DOHH2 (cell line): ENCODE measurements at regions not wholly inside any gene's neighbourhood (a gene's known extent, or its start where the extent isn't known, plus 50 kb on each side); places are given as distances from the start of the nearest gene placed in this dataset.

Source experiments
- EZH2phosphoT487 ChIP-seq: fragments of 200-600 bp; sonication (generic); IDR thresholded peaks from 2 replicates; pipeline ENCODE4 v1.6.1; 2017; ENCODE audit warnings: borderline replicate concordance, mild to moderate bottlenecking, antibody characterized with exemption, low read length, moderate library complexity, mixed read lengths
- TF ChIP-seq, protein P1 (sequence below): fragments of 200-600 bp; sonication (generic); IDR thresholded peaks from one replicate; pipeline ENCODE4 v1.5.1; 2014; ENCODE audit warnings: antibody characterized with exemption, mild to moderate bottlenecking, low read depth, low read length; ENCODE audit not compliant: poor library complexity, severe bottlenecking

DNA sequence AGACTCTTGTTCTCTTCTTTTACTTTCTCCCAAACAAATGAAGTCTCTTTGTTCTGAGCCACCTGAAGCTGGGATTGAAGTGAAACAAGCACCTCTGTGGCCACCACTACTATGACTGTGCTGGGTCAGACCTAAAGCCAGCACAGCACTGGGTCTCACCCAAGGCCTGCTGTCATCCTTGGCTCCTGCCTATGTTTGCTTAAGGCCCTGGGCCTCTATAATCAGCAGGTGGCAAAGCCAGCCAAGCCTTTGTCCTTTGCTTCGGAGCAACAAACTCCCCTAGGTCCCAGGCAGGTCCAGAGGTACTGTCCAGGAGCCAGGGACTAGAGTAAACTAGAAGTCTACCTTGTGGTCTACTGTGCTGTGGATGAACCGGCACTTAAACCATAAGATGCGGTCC, 220.6 kb upstream of the ARSJ start:
- TF ChIP-seq, protein P1, sequence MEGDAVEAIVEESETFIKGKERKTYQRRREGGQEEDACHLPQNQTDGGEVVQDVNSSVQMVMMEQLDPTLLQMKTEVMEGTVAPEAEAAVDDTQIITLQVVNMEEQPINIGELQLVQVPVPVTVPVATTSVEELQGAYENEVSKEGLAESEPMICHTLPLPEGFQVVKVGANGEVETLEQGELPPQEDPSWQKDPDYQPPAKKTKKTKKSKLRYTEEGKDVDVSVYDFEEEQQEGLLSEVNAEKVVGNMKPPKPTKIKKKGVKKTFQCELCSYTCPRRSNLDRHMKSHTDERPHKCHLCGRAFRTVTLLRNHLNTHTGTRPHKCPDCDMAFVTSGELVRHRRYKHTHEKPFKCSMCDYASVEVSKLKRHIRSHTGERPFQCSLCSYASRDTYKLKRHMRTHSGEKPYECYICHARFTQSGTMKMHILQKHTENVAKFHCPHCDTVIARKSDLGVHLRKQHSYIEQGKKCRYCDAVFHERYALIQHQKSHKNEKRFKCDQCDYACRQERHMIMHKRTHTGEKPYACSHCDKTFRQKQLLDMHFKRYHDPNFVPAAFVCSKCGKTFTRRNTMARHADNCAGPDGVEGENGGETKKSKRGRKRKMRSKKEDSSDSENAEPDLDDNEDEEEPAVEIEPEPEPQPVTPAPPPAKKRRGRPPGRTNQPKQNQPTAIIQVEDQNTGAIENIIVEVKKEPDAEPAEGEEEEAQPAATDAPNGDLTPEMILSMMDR: no peak
- no peak for TF ChIP-seq EZH2phosphoT487
